ENCODE measurements at regions not wholly inside any gene's neighbourhood (a gene's known extent, or its start where the extent isn't known, plus 50 kb on each side); places are given as distances from the start of the nearest gene placed in this dataset.

GRCh38 chr14:39784461-39784860, 352.2 kb upstream of the FBXO33 start:
- TF ChIP-seq RAD21 (IDR thresholded peaks at IDR 0.05) (no peak), EGR1 (IDR thresholded peaks at IDR 0.05; ENCODE audit: low read depth in 2 of 2) (no peak), YY1 (IDR thresholded peaks at IDR 0.05) (no peak), ATF3 (IDR thresholded peaks at IDR 0.05) (no peak), JUND (IDR thresholded peaks at IDR 0.05) (no peak)
- TF ChIP-seq, protein P1, sequence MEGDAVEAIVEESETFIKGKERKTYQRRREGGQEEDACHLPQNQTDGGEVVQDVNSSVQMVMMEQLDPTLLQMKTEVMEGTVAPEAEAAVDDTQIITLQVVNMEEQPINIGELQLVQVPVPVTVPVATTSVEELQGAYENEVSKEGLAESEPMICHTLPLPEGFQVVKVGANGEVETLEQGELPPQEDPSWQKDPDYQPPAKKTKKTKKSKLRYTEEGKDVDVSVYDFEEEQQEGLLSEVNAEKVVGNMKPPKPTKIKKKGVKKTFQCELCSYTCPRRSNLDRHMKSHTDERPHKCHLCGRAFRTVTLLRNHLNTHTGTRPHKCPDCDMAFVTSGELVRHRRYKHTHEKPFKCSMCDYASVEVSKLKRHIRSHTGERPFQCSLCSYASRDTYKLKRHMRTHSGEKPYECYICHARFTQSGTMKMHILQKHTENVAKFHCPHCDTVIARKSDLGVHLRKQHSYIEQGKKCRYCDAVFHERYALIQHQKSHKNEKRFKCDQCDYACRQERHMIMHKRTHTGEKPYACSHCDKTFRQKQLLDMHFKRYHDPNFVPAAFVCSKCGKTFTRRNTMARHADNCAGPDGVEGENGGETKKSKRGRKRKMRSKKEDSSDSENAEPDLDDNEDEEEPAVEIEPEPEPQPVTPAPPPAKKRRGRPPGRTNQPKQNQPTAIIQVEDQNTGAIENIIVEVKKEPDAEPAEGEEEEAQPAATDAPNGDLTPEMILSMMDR (IDR thresholded peaks at IDR 0.05; ENCODE audit: low read depth, low read length, missing input control), result no peak
